Globus pallidus (tissue), 1 donor: ENCODE measurements at regions not wholly inside any gene's neighbourhood (a gene's known extent, or its start where the extent isn't known, plus 50 kb on each side); places are given as distances from the start of the nearest gene placed in this dataset.

Experiments used
- DNase-seq: peaks from one replicate; pipeline ENCODE4 v3.0.0-alpha.2; 2015; ENCODE audit warnings: low spot score

GRCh38 chr3:107992976-107993684 lies 97.7 kb downstream of the CD47 start:
- DNase-seq = no peak

- no peak for DNase-seq
Observed at GRCh38 chr3:107990926-107991325, 99.9 kb downstream of the CD47 start.

GRCh38 chr3:107990433-107990832 lies 100.4 kb downstream of the CD47 start:
- no peak for DNase-seq

GRCh38 chr3:107989661-107990060 lies 101.2 kb downstream of the CD47 start:
- DNase-seq = no peak

- DNase-seq = no peak
Observed at GRCh38 chr3:107988460-107989175, 102.2 kb downstream of the CD47 start.

GRCh38 chr3:107987036-107987939 lies 103.5 kb downstream of the CD47 start:
- DNase-seq = no peak

GRCh38 chr3:107986505-107986904 lies 104.3 kb downstream of the CD47 start:
- DNase-seq = no peak

- no peak for DNase-seq
Observed at GRCh38 chr3:107985496-107985895, 105.3 kb downstream of the CD47 start.

- DNase-seq = no peak
Observed at GRCh38 chr3:107983247-107983646, 107.6 kb downstream of the CD47 start.

GRCh38 chr3:107982165-107982564 lies 108.7 kb downstream of the CD47 start:
- no peak for DNase-seq

GRCh38 chr3:107981471-107982111 lies 109.2 kb downstream of the CD47 start:
- no peak for DNase-seq

GRCh38 chr3:107979538-107979937 lies 111.3 kb downstream of the CD47 start:
- DNase-seq = no peak

- DNase-seq = no peak
Observed at GRCh38 chr3:107978131-107979055, 112.4 kb downstream of the CD47 start.

GRCh38 chr3:107977221-107978130 lies 113.4 kb downstream of the CD47 start:
- no peak for DNase-seq

GRCh38 chr3:107976202-107976800 lies 114.5 kb downstream of the CD47 start:
- DNase-seq = no peak

GRCh38 chr3:107975529-107976201 lies 115.2 kb downstream of the CD47 start:
- no peak for DNase-seq

- DNase-seq = no peak
Observed at GRCh38 chr3:107973961-107974360, 116.9 kb downstream of the CD47 start.

GRCh38 chr3:107973152-107973551 lies 117.7 kb downstream of the CD47 start:
- no peak for DNase-seq
